CD14-positive monocyte (primary cell): ENCODE measurements at regions not wholly inside any gene's neighbourhood (a gene's known extent, or its start where the extent isn't known, plus 50 kb on each side); places are given as distances from the start of the nearest gene placed in this dataset.

Source experiments
- DNase-seq, 3 donors: peaks; one replicate each; pipeline ENCODE4 v3.0.0-alpha.2; 2011 to 2022
- H2AFZ ChIP-seq: 2 replicates; pipeline ENCODE4 v1.6.0; 2012; ENCODE audit warnings: mild to moderate bottlenecking, low read depth, low read length, inconsistent platforms; ENCODE audit not compliant: insufficient read depth, poor library complexity, severe bottlenecking
- H3K27ac ChIP-seq, 2 donors: 1 replicate in 1 of 2; 2 replicates in 1 of 2; pipeline ENCODE4 v1.5.1; 2012 to 2013; ENCODE audit warnings: low read length in 2 of 2, control low read depth in 1 of 2, inconsistent platforms in 1 of 2, low read depth in 1 of 2, mild to moderate bottlenecking in 1 of 2
- H3K27me3 ChIP-seq, 2 donors: one replicate each; pipeline versions ENCODE4 v1.6.0 to v1.6.1; 2011 to 2013; ENCODE audit warnings: low read length in 2 of 2; ENCODE audit not compliant: control insufficient read depth in 2 of 2, insufficient read depth in 2 of 2
- H3K36me3 ChIP-seq, 2 donors: replicated peaks in 1 of 2; 1 replicate in 1 of 2; 2 replicates in 1 of 2; pipeline versions ENCODE4 v1.5.1 to v1.6.1; 2012 to 2013; ENCODE audit warnings: low read length in 2 of 2, control low read depth in 1 of 2, inconsistent platforms in 1 of 2, mild to moderate bottlenecking in 1 of 2; ENCODE audit not compliant: insufficient read depth in 2 of 2, control insufficient read depth in 1 of 2
- H3K4me1 ChIP-seq, 2 donors: 1 replicate in 1 of 2; 2 replicates in 1 of 2; pipeline versions ENCODE4 v1.5.1 to v1.6.1; 2012 to 2013; ENCODE audit warnings: low read length in 2 of 2, control low read depth in 1 of 2, inconsistent platforms in 1 of 2, mild to moderate bottlenecking in 1 of 2, moderate library complexity in 1 of 2; ENCODE audit not compliant: insufficient read depth in 2 of 2, control insufficient read depth in 1 of 2
- H3K4me2 ChIP-seq: replicated peaks from 2 replicates; pipeline ENCODE3; 2012; ENCODE audit warnings: low read length, moderate library complexity, mild to moderate bottlenecking; ENCODE audit not compliant: poor library complexity, severe bottlenecking; ENCODE audit errors: extremely low read depth
- H3K4me3 ChIP-seq, 3 experiments: fragments of 200-600 bp in 1 of 3; sonication (generic) in 1 of 3; replicated peaks in 1 of 3; 1 replicate in 2 of 3; 2 replicates in 1 of 3; pipeline ENCODE4 v1.5.1; 2011 to 2013; ENCODE audit warnings: low read length in 3 of 3, mild to moderate bottlenecking in 3 of 3, control low read depth in 2 of 3, low read depth in 2 of 3, inconsistent platforms in 1 of 3, moderate library complexity in 1 of 3
- H3K79me2 ChIP-seq: 2 replicates; pipeline ENCODE4 v1.6.0; 2012; ENCODE audit warnings: mild to moderate bottlenecking, control low read depth, inconsistent platforms, low read length, moderate library complexity; ENCODE audit not compliant: insufficient read depth
- H3K9ac ChIP-seq: 2 replicates; pipeline ENCODE4 v1.6.0; 2017; ENCODE audit warnings: low read length, mild to moderate bottlenecking; ENCODE audit not compliant: insufficient read depth, poor library complexity, severe bottlenecking
- H3K9me3 ChIP-seq, 2 donors: replicated peaks in 1 of 2; 1 replicate in 1 of 2; 2 replicates in 1 of 2; pipeline versions ENCODE4 v1.5.1 to v1.6.1; 2012 to 2013; ENCODE audit warnings: low read length in 2 of 2, control low read depth in 1 of 2; ENCODE audit not compliant: control insufficient read depth in 1 of 2, insufficient read depth in 1 of 2
- H4K20me1 ChIP-seq: 2 replicates; pipeline ENCODE4 v1.6.0; 2012; ENCODE audit warnings: mild to moderate bottlenecking, low read length, control low read depth, moderate library complexity; ENCODE audit not compliant: insufficient read depth
- H3K27ac Mint-ChIP-seq, 7 donors: one replicate each; pipeline ENCODE4 v1.8.0; 2020; ENCODE audit warnings: mild to moderate bottlenecking in 7 of 7, mixed read lengths in 7 of 7, moderate library complexity in 6 of 7, inconsistent platforms in 2 of 7
- H3K27me3 Mint-ChIP-seq, 3 donors: one replicate each; pipeline ENCODE4 v1.8.0; 2021 to 2022; ENCODE audit warnings: low read depth in 3 of 3, mild to moderate bottlenecking in 3 of 3, mixed read lengths in 3 of 3, moderate library complexity in 3 of 3, inconsistent platforms in 1 of 3
- H3K36me3 Mint-ChIP-seq, 2 donors: one replicate each; pipeline ENCODE4 v1.8.0; 2020; ENCODE audit warnings: mixed read lengths in 2 of 2, inconsistent platforms in 1 of 2, mild to moderate bottlenecking in 1 of 2
- H3K4me1 Mint-ChIP-seq: one replicate; pipeline ENCODE4 v1.8.0; 2020; ENCODE audit warnings: mild to moderate bottlenecking, mixed read lengths
- H3K4me3 Mint-ChIP-seq, 2 donors: one replicate each; pipeline ENCODE4 v1.8.0; 2020; ENCODE audit warnings: mild to moderate bottlenecking in 2 of 2, mixed read lengths in 2 of 2, moderate library complexity in 1 of 2
- H3K9me3 Mint-ChIP-seq, 7 donors: one replicate each; pipeline ENCODE4 v1.8.0; 2020 to 2022; ENCODE audit warnings: mixed read lengths in 7 of 7, mild to moderate bottlenecking in 6 of 7, moderate library complexity in 6 of 7, inconsistent platforms in 2 of 7
- CTCF ChIP-seq: fragments of 200-600 bp; IDR thresholded peaks from one replicate; pipeline ENCODE4 v1.8.0; 2022; ENCODE audit warnings: antibody characterized with exemption, mild to moderate bottlenecking
- WGBS: methylation state at CpG from one replicate; pipeline ENCODE4 v1.1.5; 2013; ENCODE audit warnings: missing lambda C conversion rate; ENCODE audit not compliant: insufficient coverage; 5-methylcytosine and 5-hydroxymethylcytosine counted together
- intact Hi-C, 2 donors: fragments of 100-400 bp; cut with micrococcal nuclease; formaldehyde crosslinking; loops; one replicate each; pipeline versions ENCODE4 v1.15.0 to v1.15.1; 2023

- peaks cover 0 to 2% (median 0%) of the 10 kb centered on the region in 3 donors for H3K27me3 Mint-ChIP-seq
- no peaks in the 10 kb centered on the region for H3K4me1 Mint-ChIP-seq
- H3K9ac ChIP-seq, result no peak overlapping the region
- H3K4me2 ChIP-seq, result no peak overlapping the region
- intact Hi-C loops, result no loop called here
- H3K27ac ChIP-seq, result no peak overlapping the region
- no peaks in the 10 kb centered on the region for H3K4me1 ChIP-seq
- no peaks in the 10 kb centered on the region for H3K36me3 Mint-ChIP-seq
- H3K79me2 ChIP-seq, result no peaks in the 10 kb centered on the region
- DNase-seq, result no peak
- 51% methylated on average over 2 of the region's 2 CpGs for WGBS
- H3K27me3 ChIP-seq, result no peaks in the 10 kb centered on the region
- H4K20me1 ChIP-seq, result no peaks in the 10 kb centered on the region
- peaks cover 0 to 19% (median 10%) of the 10 kb centered on the region in 7 donors for H3K9me3 Mint-ChIP-seq
- H2AFZ ChIP-seq, result no peak overlapping the region
- no peak for TF ChIP-seq CTCF
- H3K4me3 Mint-ChIP-seq, result no peak overlapping the region
- H3K27ac Mint-ChIP-seq, result no peak overlapping the region
- H3K36me3 ChIP-seq, result no peaks in the 10 kb centered on the region
- H3K9me3 ChIP-seq, result no peaks in the 10 kb centered on the region
- no peak overlapping the region for H3K4me3 ChIP-seq
These were observed 150.6 kb upstream of the KCTD3 start for GRCh38 chr1:215416497-215416896.

DNA sequence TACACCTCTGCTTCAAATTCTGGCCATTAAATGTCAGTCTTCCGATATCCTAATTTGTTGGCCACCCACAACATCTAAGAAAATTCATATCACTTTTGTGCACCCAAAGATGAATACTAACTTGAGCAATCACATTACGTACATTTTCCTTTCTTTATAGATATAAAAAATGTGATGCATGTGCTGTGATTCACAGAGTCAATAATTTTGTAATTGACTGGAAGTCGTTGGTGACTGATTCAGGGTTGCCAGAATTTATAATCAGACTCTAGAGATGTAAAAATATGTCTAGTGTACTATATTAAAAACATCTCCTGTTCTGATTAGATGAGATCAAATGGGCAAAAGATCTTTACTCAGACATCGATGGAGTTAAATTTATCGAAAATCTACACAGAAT is 150.0 kb upstream of the KCTD3 start:
- Histone ChIP-seq H3K79me2 (no peaks in the 10 kb centered on the region), H3K4me3 (no peak overlapping the region), H4K20me1 (no peaks in the 10 kb centered on the region), H3K4me2 (no peak overlapping the region), H3K9me3 (no peaks in the 10 kb centered on the region), H3K4me1 (no peaks in the 10 kb centered on the region), H3K27ac (no peak overlapping the region), H3K9ac (no peak overlapping the region), H3K27me3 (no peaks in the 10 kb centered on the region), H2AFZ (no peak overlapping the region), H3K36me3 (no peaks in the 10 kb centered on the region)
- H3K27ac Mint-ChIP-seq, result no peak overlapping the region
- DNase-seq, result no peak
- no peak for TF ChIP-seq CTCF
- no peak overlapping the region for H3K4me3 Mint-ChIP-seq
- no CpG with 5 or more reads among the region's 5 CpGs for WGBS
- peaks cover 0 to 2% (median 0%) of the 10 kb centered on the region in 3 donors for H3K27me3 Mint-ChIP-seq
- H3K36me3 Mint-ChIP-seq, result no peaks in the 10 kb centered on the region
- no peaks in the 10 kb centered on the region for H3K4me1 Mint-ChIP-seq
- intact Hi-C loops, result no loop called here
- H3K9me3 Mint-ChIP-seq, result peaks cover 0 to 19% (median 7%) of the 10 kb centered on the region in 7 donors
